HEK293T (cell line): ENCODE measurements at regions not wholly inside any gene's neighbourhood (a gene's known extent, or its start where the extent isn't known, plus 50 kb on each side); places are given as distances from the start of the nearest gene placed in this dataset.
"Not testable (repeated sequence)": the region's sequence is repeated elsewhere in the genome, so short reads cannot be mapped to it uniquely, and the experiment has no call there.

Experiments used
- CTCF ChIA-PET: fragments of 350-600 bp; formaldehyde crosslinking; extraction: SDS; loops from one replicate; lab custom pipeline; 2021; ENCODE audit warnings: antibody characterized with exemption, inconsistent platforms; lab: Yijun Ruan, JAX
- POLR2A ChIA-PET: fragments of 350-600 bp; formaldehyde crosslinking; extraction: SDS; loops from one replicate; lab custom pipeline; 2020; ENCODE audit warnings: antibody characterized with exemption, inconsistent platforms; lab: Yijun Ruan, JAX
- DNase-seq: peaks from one replicate; pipeline ENCODE4 v3.0.0; 2012; ENCODE audit warnings: mixed read lengths; ENCODE audit errors: extremely low spot score
- ARNT ChIP-seq: fragments of 450-650 bp; IDR thresholded peaks from 2 replicates; pipeline ENCODE4 v1.6.1; 2017; ENCODE audit warnings: mild to moderate bottlenecking
- BHLHE40 ChIP-seq: fragments of 450-650 bp; IDR thresholded peaks from 2 replicates; pipeline ENCODE4 v1.6.1; 2016; ENCODE audit warnings: mild to moderate bottlenecking, moderate library complexity, borderline replicate concordance
- CTBP1 ChIP-seq: fragments of 450-650 bp; IDR thresholded peaks from 2 replicates; pipeline ENCODE4 v1.6.1; 2016; ENCODE audit warnings: borderline replicate concordance
- ELF4 ChIP-seq: fragments of 450-650 bp; IDR thresholded peaks from 2 replicates; pipeline ENCODE4 v1.6.1; 2017; ENCODE audit warnings: antibody characterized with exemption
- FOXA1 ChIP-seq: fragments of 450-650 bp; IDR thresholded peaks from 2 replicates; pipeline ENCODE4 v1.6.1; 2016; ENCODE audit warnings: mild to moderate bottlenecking
- FOXK2 ChIP-seq: fragments of 450-650 bp; IDR thresholded peaks from 2 replicates; pipeline ENCODE4 v1.6.1; 2016; ENCODE audit warnings: mild to moderate bottlenecking
- FOXM1 ChIP-seq: fragments of 450-650 bp; IDR thresholded peaks from 2 replicates; pipeline ENCODE4 v1.6.1; 2017; ENCODE audit warnings: mild to moderate bottlenecking, borderline replicate concordance
- HDGF ChIP-seq: fragments of 450-650 bp; IDR thresholded peaks from 2 replicates; pipeline ENCODE4 v1.6.1; 2017; ENCODE audit warnings: antibody characterized with exemption, borderline replicate concordance
- L3MBTL2 ChIP-seq: fragments of 450-650 bp; conservative IDR thresholded peaks from 2 replicates; pipeline ENCODE4 v1.6.1; 2016; ENCODE audit warnings: mild to moderate bottlenecking
- LEF1 ChIP-seq: fragments of 450-650 bp; IDR thresholded peaks from 2 replicates; pipeline ENCODE4 v1.6.1; 2017; ENCODE audit warnings: mild to moderate bottlenecking, borderline replicate concordance
- NFRKB ChIP-seq: fragments of 450-650 bp; IDR thresholded peaks from 2 replicates; pipeline ENCODE4 v1.6.1; 2016; ENCODE audit warnings: mild to moderate bottlenecking, moderate library complexity
- SP1 ChIP-seq: fragments of 450-650 bp; IDR thresholded peaks from 2 replicates; pipeline ENCODE4 v1.6.1; 2017
- SUZ12 ChIP-seq: fragments of 450-650 bp; IDR thresholded peaks from 2 replicates; pipeline ENCODE4 v1.6.1; 2016; ENCODE audit warnings: mild to moderate bottlenecking
- TARDBP ChIP-seq: fragments of 450-650 bp; IDR thresholded peaks from 2 replicates; pipeline ENCODE4 v1.6.1; 2016
- ZNF384 ChIP-seq: fragments of 450-650 bp; IDR thresholded peaks from 2 replicates; pipeline ENCODE4 v1.6.1; 2016
- TF ChIP-seq, protein P1 (sequence below): fragments of 450-650 bp; IDR thresholded peaks from 2 replicates; pipeline ENCODE4 v1.6.1; 2016

DNA sequence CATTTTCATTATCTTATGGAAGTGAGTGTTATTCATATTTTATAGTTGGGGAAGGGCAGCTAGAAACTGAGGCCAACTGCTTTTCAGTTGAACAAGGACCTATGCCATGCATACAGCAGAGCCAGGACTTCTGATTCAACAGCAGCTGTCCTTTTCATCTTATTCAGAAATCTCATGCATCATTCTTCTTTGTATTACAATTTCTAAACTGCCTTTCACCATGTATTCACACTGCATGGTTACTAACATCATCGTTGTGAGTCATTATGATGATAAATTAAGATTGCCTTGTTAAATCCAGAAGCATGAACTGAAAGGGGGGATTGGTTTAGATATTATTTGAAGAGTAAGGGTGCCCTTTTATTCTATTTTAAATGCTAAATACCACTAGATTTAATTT lies 1470.1 kb upstream of the GOT2 start:
- POLR2A ChIA-PET, result no interaction called here
- CTCF ChIA-PET, result no interaction called here
- TF ChIP-seq L3MBTL2, result no peak
- no peak for TF ChIP-seq ZNF384
- no peak for TF ChIP-seq FOXA1
- DNase-seq, result no peak

DNA sequence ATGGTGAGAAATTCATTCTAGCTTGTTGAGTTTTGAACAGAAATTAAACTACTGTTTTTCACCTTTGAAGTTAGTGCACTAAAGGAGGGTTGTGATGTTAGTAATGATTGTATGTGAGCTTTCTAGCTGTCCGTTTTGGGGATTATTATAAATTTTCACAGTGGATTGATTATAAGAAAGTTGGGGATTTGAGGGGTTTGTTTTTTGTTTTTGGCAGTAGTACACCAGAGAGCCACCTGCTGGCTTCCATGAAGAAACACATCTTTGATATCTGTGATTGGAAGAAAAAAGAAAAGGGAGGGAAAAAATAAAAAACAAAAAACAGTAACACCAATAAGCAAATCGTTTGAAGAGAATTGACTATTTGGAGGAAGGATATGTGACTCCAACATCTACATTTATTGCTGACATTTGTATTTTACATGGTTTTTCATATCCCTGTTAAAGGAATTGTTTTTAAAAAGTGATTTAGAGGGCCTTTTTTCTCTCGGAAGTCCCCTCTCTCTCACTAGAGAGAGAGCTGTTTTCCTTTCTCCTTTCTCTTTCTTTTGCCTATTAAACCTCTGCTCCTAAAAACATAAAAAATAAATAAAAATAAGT lies 1469.5 kb upstream of the GOT2 start:
- CTCF ChIA-PET, result no interaction called here
- DNase-seq, result no peak

DNA sequence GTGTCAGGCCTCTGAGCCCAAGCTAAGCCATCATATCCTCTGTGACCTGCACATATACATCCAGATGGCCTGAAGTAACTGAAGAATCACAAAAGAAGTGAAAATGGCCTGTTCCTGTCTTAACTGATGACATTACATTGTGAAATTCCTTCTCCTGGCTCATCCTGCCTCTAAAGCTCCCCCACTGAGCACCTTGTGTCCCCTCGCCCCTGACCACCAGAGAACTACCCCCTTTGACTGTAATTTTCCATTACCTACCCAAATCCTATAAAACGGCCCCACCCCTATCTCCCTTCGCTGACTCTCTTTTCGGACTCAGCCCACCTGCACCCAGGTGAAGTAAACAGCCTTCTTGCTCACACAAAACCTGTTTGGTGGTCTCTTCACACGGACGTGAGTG lies 1466.6 kb upstream of the GOT2 start:
- CTCF ChIA-PET, DNase-seq, POLR2A ChIA-PET: not testable (repeated sequence)

More for the DNA sequence above, 1469.5 kb upstream of the GOT2 start:
- POLR2A ChIA-PET, result no interaction called here
- no peak for TF ChIP-seq NFRKB
- no peak for TF ChIP-seq LEF1
- no peak for TF ChIP-seq HDGF
- TF ChIP-seq ARNT, result no peak
- TF ChIP-seq ELF4, result no peak
- no peak for TF ChIP-seq FOXA1
- no peak for TF ChIP-seq FOXK2
- TF ChIP-seq SUZ12, result no peak
- TF ChIP-seq SP1, result no peak
- no peak for TF ChIP-seq ZNF384
- TF ChIP-seq CTBP1, result no peak
- TF ChIP-seq FOXM1, result no peak
- TF ChIP-seq, protein P1, sequence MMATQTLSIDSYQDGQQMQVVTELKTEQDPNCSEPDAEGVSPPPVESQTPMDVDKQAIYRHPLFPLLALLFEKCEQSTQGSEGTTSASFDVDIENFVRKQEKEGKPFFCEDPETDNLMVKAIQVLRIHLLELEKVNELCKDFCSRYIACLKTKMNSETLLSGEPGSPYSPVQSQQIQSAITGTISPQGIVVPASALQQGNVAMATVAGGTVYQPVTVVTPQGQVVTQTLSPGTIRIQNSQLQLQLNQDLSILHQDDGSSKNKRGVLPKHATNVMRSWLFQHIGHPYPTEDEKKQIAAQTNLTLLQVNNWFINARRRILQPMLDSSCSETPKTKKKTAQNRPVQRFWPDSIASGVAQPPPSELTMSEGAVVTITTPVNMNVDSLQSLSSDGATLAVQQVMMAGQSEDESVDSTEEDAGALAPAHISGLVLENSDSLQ, result no peak
- TF ChIP-seq L3MBTL2, result no peak

DNA sequence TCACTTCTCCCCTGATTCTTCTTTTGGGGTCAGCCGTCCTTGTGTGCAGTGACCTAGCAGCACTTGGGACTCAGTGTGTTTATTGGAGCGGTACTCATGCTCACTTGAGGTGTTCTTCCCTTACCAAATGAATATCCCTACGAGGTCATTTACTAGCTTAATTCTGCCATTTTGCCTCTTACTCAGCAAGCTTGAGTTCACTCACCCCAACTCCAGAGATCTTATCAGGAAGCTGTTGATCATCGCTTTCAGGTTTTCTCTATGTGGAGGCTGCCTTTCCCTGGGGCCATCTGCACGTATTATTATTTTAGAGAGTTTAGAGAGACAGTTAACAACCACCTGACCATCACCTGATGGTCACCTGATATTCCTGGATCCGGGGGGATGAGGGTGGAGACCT lies 1466.0 kb upstream of the GOT2 start:
- ChIA-PET CTCF (no interaction called here), POLR2A (no interaction called here)
- TF ChIP-seq FOXM1 (no peak), CTBP1 (no peak), LEF1 (no peak), SP1 (no peak), FOXA1 (no peak), NFRKB (no peak), L3MBTL2 (no peak), ZNF384 (no peak), FOXK2 (no peak), HDGF (no peak), SUZ12 (no peak), BHLHE40 (no peak), TARDBP (no peak), ARNT (no peak), ELF4 (no peak)
- TF ChIP-seq, protein P1, result no peak
- no peak for DNase-seq

DNA sequence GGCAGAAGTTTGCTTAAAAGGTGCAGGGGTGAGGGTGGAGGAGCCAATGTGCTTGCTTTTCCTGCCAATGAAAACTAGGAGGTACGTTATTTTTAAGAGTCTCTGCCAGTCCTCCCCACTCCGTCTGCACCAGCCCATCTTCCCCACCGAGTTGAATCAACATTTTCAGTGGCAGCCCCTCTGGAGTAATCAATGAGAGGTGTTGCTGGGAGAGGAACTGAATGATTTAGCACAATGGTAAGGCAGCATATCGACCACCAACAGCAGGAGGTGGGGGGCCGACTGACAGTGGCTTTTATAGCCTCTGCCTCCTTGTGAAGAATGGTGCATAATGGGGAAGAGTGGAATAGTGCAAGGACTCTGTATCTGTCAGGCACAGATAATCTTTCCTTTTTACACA lies 1465.0 kb upstream of the GOT2 start:
- TF ChIP-seq HDGF (no peak), TARDBP (no peak), SUZ12 (no peak), BHLHE40 (no peak), FOXA1 (no peak), FOXK2 (no peak), ARNT (no peak), NFRKB (no peak), ELF4 (no peak), LEF1 (no peak), CTBP1 (no peak), ZNF384 (no peak), FOXM1 (no peak), SP1 (no peak)
- TF ChIP-seq, protein P1, result no peak
- POLR2A ChIA-PET, result no interaction called here
- DNase-seq, result no peak
- CTCF ChIA-PET, result no interaction called here

DNA sequence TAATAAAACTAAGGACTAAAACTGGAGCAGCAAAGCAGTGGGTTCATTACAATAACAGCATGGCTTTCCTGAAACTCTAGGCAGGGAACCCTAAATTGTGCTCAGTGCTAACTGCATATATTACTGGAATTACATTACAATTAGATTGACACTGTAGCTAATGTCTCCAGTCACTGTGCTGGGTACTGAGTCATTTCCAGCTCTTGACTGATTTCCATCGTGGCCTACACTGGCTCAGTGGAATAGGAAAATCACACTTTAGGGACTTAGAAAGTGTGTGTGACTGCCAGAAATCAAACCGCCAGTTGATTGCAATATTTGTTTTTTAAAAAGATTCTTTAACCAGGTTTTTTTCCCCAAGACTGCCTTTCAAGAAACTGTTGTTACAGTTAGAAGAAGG lies 1447.4 kb upstream of the GOT2 start:
- TF ChIP-seq ZNF384, result no peak
- TF ChIP-seq BHLHE40, result no peak
- TF ChIP-seq FOXK2, result no peak
- TF ChIP-seq SP1, result no peak
- TF ChIP-seq, protein P1, result no peak
- no peak for TF ChIP-seq NFRKB
- TF ChIP-seq FOXA1, result no peak
- no peak for TF ChIP-seq ELF4
- TF ChIP-seq CTBP1, result no peak
- no peak for DNase-seq
- ChIA-PET CTCF (no interaction called here), POLR2A (no interaction called here)
